Loucy (cell line): ENCODE measurements at regions not wholly inside any gene's neighbourhood (a gene's known extent, or its start where the extent isn't known, plus 50 kb on each side); places are given as distances from the start of the nearest gene placed in this dataset.

Source experiments
- H2AFZ ChIP-seq: fragments of 200-600 bp; sonication (generic); 2 replicates; pipeline ENCODE4 v1.6.0; 2016; ENCODE audit warnings: antibody characterized with exemption, mild to moderate bottlenecking, low read length, moderate library complexity
- H3F3A ChIP-seq: fragments of 200-600 bp; 2 replicates; pipeline ENCODE4 v1.6.0; 2016; ENCODE audit warnings: antibody characterized with exemption, low read depth, mild to moderate bottlenecking
- H3K27me3 ChIP-seq: fragments of 200-600 bp; sonication (generic); 2 replicates; pipeline ENCODE4 v1.6.1; 2014; ENCODE audit warnings: low read length, mild to moderate bottlenecking; ENCODE audit not compliant: insufficient read depth, poor library complexity, severe bottlenecking
- H3K36me3 ChIP-seq: fragments of 200-600 bp; sonication (generic); 2 replicates; pipeline ENCODE4 v1.6.1; 2016; ENCODE audit warnings: low read length; ENCODE audit not compliant: insufficient read depth
- H3K4me1 ChIP-seq: fragments of 200-600 bp; sonication (generic); 2 replicates; pipeline ENCODE4 v1.5.1; 2014; ENCODE audit warnings: low read length, mild to moderate bottlenecking; ENCODE audit not compliant: insufficient read depth, poor library complexity, severe bottlenecking
- H3K4me2 ChIP-seq: fragments of 200-600 bp; sonication (generic); 2 replicates; pipeline ENCODE4 v1.6.0; 2014; ENCODE audit warnings: antibody characterized with exemption, low read length, low read depth, mild to moderate bottlenecking; ENCODE audit not compliant: poor library complexity, severe bottlenecking
- H3K4me3 ChIP-seq: fragments of 200-600 bp; sonication (generic); 2 replicates; pipeline ENCODE4 v1.5.1; 2014; ENCODE audit warnings: low read length, mild to moderate bottlenecking, mixed read lengths; ENCODE audit not compliant: poor library complexity, severe bottlenecking
- H3K79me2 ChIP-seq: fragments of 200-600 bp; sonication (generic); 2 replicates; pipeline ENCODE4 v1.6.1; 2014; ENCODE audit warnings: low read length; ENCODE audit not compliant: insufficient read depth
- H3K9ac ChIP-seq: fragments of 200-600 bp; sonication (generic); 2 replicates; pipeline ENCODE4 v1.6.0; 2014; ENCODE audit warnings: mild to moderate bottlenecking, low read depth, low read length, moderate library complexity; ENCODE audit not compliant: poor library complexity, severe bottlenecking
- H3K9me2 ChIP-seq: fragments of 200-600 bp; sonication (generic); replicated peaks from 2 replicates; pipeline ENCODE4 v1.6.1; 2016; ENCODE audit warnings: low read depth, low read length, mixed read lengths
- H3K9me3 ChIP-seq: fragments of 200-600 bp; sonication (generic); 2 replicates; pipeline ENCODE4 v1.6.1; 2014; ENCODE audit warnings: mild to moderate bottlenecking, antibody characterized with exemption, low read length, low read depth; ENCODE audit not compliant: insufficient read depth
- H4K20me1 ChIP-seq: fragments of 200-600 bp; sonication (generic); 2 replicates; pipeline ENCODE4 v1.6.0; 2014; ENCODE audit warnings: antibody characterized with exemption, low read length, mild to moderate bottlenecking; ENCODE audit not compliant: insufficient read depth, poor library complexity, severe bottlenecking
- CTCF ChIP-seq: fragments of 200-600 bp; sonication (generic); conservative IDR thresholded peaks from 2 replicates; pipeline ENCODE4 v1.5.1; 2014; ENCODE audit warnings: mild to moderate bottlenecking, antibody characterized with exemption, low read length
- EZH2phosphoT487 ChIP-seq: fragments of 200-600 bp; IDR thresholded peaks from 2 replicates; pipeline ENCODE4 v1.6.1; 2018; ENCODE audit warnings: antibody characterized with exemption, mild to moderate bottlenecking, moderate library complexity, borderline replicate concordance

- Histone ChIP-seq H2AFZ (peak overlapping the region; percentile 49), H3K4me3 (peak overlapping the region; percentile 4), H3K27me3 (no peaks in the 10 kb centered on the region), H4K20me1 (no peaks in the 10 kb centered on the region), H3K9me3 (peaks cover 5% of the 10 kb centered on the region; the same call in 1 of the 2 replicates), H3K36me3 (no peaks in the 10 kb centered on the region), H3K79me2 (no peaks in the 10 kb centered on the region), H3K9me2 (no peaks in the 10 kb centered on the region), H3K9ac (peak overlapping the region; percentile 1), H3K4me2 (peak overlapping the region; percentile 47), H3K4me1 (peaks cover 25% of the 10 kb centered on the region), H3F3A (no peaks in the 10 kb centered on the region)
- TF ChIP-seq CTCF = no peak
Measured at GRCh38 chr4:102439236-102439614, 61.9 kb upstream of the NFKB1 start.

GRCh38 chr4:102439812-102440211 lies 61.3 kb upstream of the NFKB1 start:
- Histone ChIP-seq H2AFZ (0 out of 2 replicates have a peak overlapping the region, but pooled peaks have one; percentile 49), H3K4me1 (peaks cover 30% of the 10 kb centered on the region), H3K27me3 (no peaks in the 10 kb centered on the region)

GRCh38 chr4:102440498-102440897 lies 60.7 kb upstream of the NFKB1 start:
- Histone ChIP-seq H2AFZ (no peak overlapping the region), H3K27me3 (no peaks in the 10 kb centered on the region), H3K9me2 (no peaks in the 10 kb centered on the region), H3F3A (no peaks in the 10 kb centered on the region), H3K9me3 (no peaks in the 10 kb centered on the region), H3K4me3 (no peak overlapping the region), H3K4me2 (no peak overlapping the region), H3K36me3 (no peaks in the 10 kb centered on the region), H3K79me2 (no peaks in the 10 kb centered on the region), H3K9ac (no peak overlapping the region), H4K20me1 (no peaks in the 10 kb centered on the region), H3K4me1 (peaks cover 32% of the 10 kb centered on the region)
- TF ChIP-seq CTCF (no peak), EZH2phosphoT487 (no peak)

More at GRCh38 chr4:102439812-102440211, 61.3 kb upstream of the NFKB1 start:
- Histone ChIP-seq H3K9ac (no peak overlapping the region), H4K20me1 (no peaks in the 10 kb centered on the region), H3K4me3 (no peak overlapping the region), H3K9me3 (0 out of 2 replicates have a peak, but pooled peaks cover under 1% of the 10 kb centered on the region), H3K79me2 (no peaks in the 10 kb centered on the region), H3K36me3 (no peaks in the 10 kb centered on the region), H3K9me2 (no peaks in the 10 kb centered on the region), H3K4me2 (no peak overlapping the region), H3F3A (no peaks in the 10 kb centered on the region)
- TF ChIP-seq CTCF (no peak), EZH2phosphoT487 (no peak)
